ENCODE measurements at regions not wholly inside any gene's neighbourhood (a gene's known extent, or its start where the extent isn't known, plus 50 kb on each side); places are given as distances from the start of the nearest gene placed in this dataset.
"Not testable (repeated sequence)": the region's sequence is repeated elsewhere in the genome, so short reads cannot be mapped to it uniquely, and the experiment has no call there.

GRCh38 chr17:31717251-31717650 lies 141.8 kb downstream of the COPRS start:
- H3K9me3 Mint-ChIP-seq; DNase-seq; H3K27ac Mint-ChIP-seq; H3K36me3 Mint-ChIP-seq; H3K27me3 Mint-ChIP-seq (ENCODE audit: low read depth in 3 of 3); H3K4me1 Mint-ChIP-seq; H3K4me3 Mint-ChIP-seq: not testable (repeated sequence)

- no peak for DNase-seq
These were observed 143.6 kb downstream of the COPRS start for GRCh38 chr17:31715446-31715845.

GRCh38 chr17:31704483-31704882 lies 154.6 kb downstream of the COPRS start:
- no peak for DNase-seq
- no peak overlapping the region for H3K4me3 Mint-ChIP-seq
- H3K4me1 Mint-ChIP-seq, result no peaks in the 10 kb centered on the region
- H3K27me3 Mint-ChIP-seq (ENCODE audit: low read depth in 3 of 3), result peaks cover 0 to 11% (median 9%) of the 10 kb centered on the region in 3 donors
- H3K36me3 Mint-ChIP-seq, result no peaks in the 10 kb centered on the region
- H3K27ac Mint-ChIP-seq, result no peak overlapping the region
- peaks cover 0 to 3% (median 0%) of the 10 kb centered on the region in 6 donors for H3K9me3 Mint-ChIP-seq

More at GRCh38 chr17:31715446-31715845, 143.6 kb downstream of the COPRS start:
- H3K36me3 Mint-ChIP-seq, result no peaks in the 10 kb centered on the region
- peaks cover 0 to 3% of the 10 kb centered on the region in 2 donors for H3K4me1 Mint-ChIP-seq
- H3K27ac Mint-ChIP-seq, result peak overlapping the region in 2 of 6 donors; percentile 19 to 86
- H3K27me3 Mint-ChIP-seq (ENCODE audit: low read depth in 3 of 3), result no peaks in the 10 kb centered on the region
- H3K4me3 Mint-ChIP-seq, result peak overlapping the region in 1 of 5 donors; percentile 67
- H3K9me3 Mint-ChIP-seq, result no peaks in the 10 kb centered on the region

- no peak overlapping the region for H3K4me3 Mint-ChIP-seq
- no peaks in the 10 kb centered on the region for H3K36me3 Mint-ChIP-seq
- peaks cover 2 to 11% (median 4%) of the 10 kb centered on the region in 3 donors for H3K27me3 Mint-ChIP-seq (ENCODE audit: low read depth in 3 of 3)
- DNase-seq, result no peak
- no peaks in the 10 kb centered on the region for H3K4me1 Mint-ChIP-seq
- no peak overlapping the region for H3K27ac Mint-ChIP-seq
- peaks cover 0 to 3% (median 0%) of the 10 kb centered on the region in 6 donors for H3K9me3 Mint-ChIP-seq
These were observed 157.0 kb downstream of the COPRS start for GRCh38 chr17:31702041-31702440.

GRCh38 chr17:31700973-31701372 lies 158.1 kb downstream of the COPRS start:
- peaks cover 2 to 9% (median 4%) of the 10 kb centered on the region in 3 donors for H3K27me3 Mint-ChIP-seq (ENCODE audit: low read depth in 3 of 3)
- H3K9me3 Mint-ChIP-seq, result peaks cover 0 to 3% (median 0%) of the 10 kb centered on the region in 6 donors
- no peaks in the 10 kb centered on the region for H3K36me3 Mint-ChIP-seq
- no peak for DNase-seq
- no peaks in the 10 kb centered on the region for H3K4me1 Mint-ChIP-seq
- no peak overlapping the region for H3K27ac Mint-ChIP-seq
- no peak overlapping the region for H3K4me3 Mint-ChIP-seq

GRCh38 chr17:31699886-31700285 lies 159.2 kb downstream of the COPRS start:
- H3K9me3 Mint-ChIP-seq, result peaks cover 0 to 3% (median 0%) of the 10 kb centered on the region in 6 donors
- no peak overlapping the region for H3K27ac Mint-ChIP-seq
- no peak for DNase-seq
- no peaks in the 10 kb centered on the region for H3K36me3 Mint-ChIP-seq
- H3K27me3 Mint-ChIP-seq (ENCODE audit: low read depth in 3 of 3), result peaks cover 2 to 9% (median 6%) of the 10 kb centered on the region in 3 donors
- H3K4me1 Mint-ChIP-seq, result no peaks in the 10 kb centered on the region
- no peak overlapping the region for H3K4me3 Mint-ChIP-seq

- peaks cover 2 to 9% (median 6%) of the 10 kb centered on the region in 3 donors for H3K27me3 Mint-ChIP-seq (ENCODE audit: low read depth in 3 of 3)
These were observed 159.8 kb downstream of the COPRS start for GRCh38 chr17:31699281-31699680.

GRCh38 chr17:31698751-31699150 lies 160.3 kb downstream of the COPRS start:
- Mint-ChIP-seq H3K4me3 (no peak overlapping the region), H3K27me3 (ENCODE audit: low read depth in 3 of 3) (peaks cover 2 to 9% (median 6%) of the 10 kb centered on the region in 3 donors), H3K9me3 (peaks cover 0 to 3% (median 0%) of the 10 kb centered on the region in 6 donors), H3K4me1 (no peaks in the 10 kb centered on the region), H3K36me3 (no peaks in the 10 kb centered on the region), H3K27ac (no peak overlapping the region)
- no peak for DNase-seq

More at GRCh38 chr17:31699281-31699680, 159.8 kb downstream of the COPRS start:
- Mint-ChIP-seq H3K4me1 (no peaks in the 10 kb centered on the region), H3K36me3 (no peaks in the 10 kb centered on the region), H3K4me3 (no peak overlapping the region), H3K9me3 (peaks cover 0 to 3% (median 0%) of the 10 kb centered on the region in 6 donors), H3K27ac (no peak overlapping the region)
- no peak for DNase-seq

GRCh38 chr17:31697838-31698237 lies 161.2 kb downstream of the COPRS start:
- no peak overlapping the region for H3K4me3 Mint-ChIP-seq
- H3K9me3 Mint-ChIP-seq, result no peaks in the 10 kb centered on the region
- H3K27ac Mint-ChIP-seq, result peak overlapping the region in 1 of 6 donors; percentile 13
- H3K27me3 Mint-ChIP-seq (ENCODE audit: low read depth in 3 of 3), result peaks cover 2 to 6% (median 2%) of the 10 kb centered on the region in 3 donors
- no peaks in the 10 kb centered on the region for H3K36me3 Mint-ChIP-seq
- no peak for DNase-seq
- no peaks in the 10 kb centered on the region for H3K4me1 Mint-ChIP-seq

GRCh38 chr17:31696703-31697325 lies 162.2 kb downstream of the COPRS start:
- no peak overlapping the region for H3K4me3 Mint-ChIP-seq
- no peaks in the 10 kb centered on the region for H3K36me3 Mint-ChIP-seq
- no peak for DNase-seq
- no peak overlapping the region for H3K27ac Mint-ChIP-seq
- H3K27me3 Mint-ChIP-seq (ENCODE audit: low read depth in 3 of 3), result peaks cover 2 to 6% (median 2%) of the 10 kb centered on the region in 3 donors
- H3K4me1 Mint-ChIP-seq, result no peaks in the 10 kb centered on the region
- no peaks in the 10 kb centered on the region for H3K9me3 Mint-ChIP-seq

- H3K36me3 Mint-ChIP-seq, result no peaks in the 10 kb centered on the region
- H3K9me3 Mint-ChIP-seq, result no peaks in the 10 kb centered on the region
- H3K27me3 Mint-ChIP-seq (ENCODE audit: low read depth in 3 of 3), result peaks cover 2 to 5% (median 2%) of the 10 kb centered on the region in 3 donors
- no peaks in the 10 kb centered on the region for H3K4me1 Mint-ChIP-seq
- DNase-seq, result no peak
- no peak overlapping the region for H3K4me3 Mint-ChIP-seq
- H3K27ac Mint-ChIP-seq, result no peak overlapping the region
These were observed 162.9 kb downstream of the COPRS start for GRCh38 chr17:31696184-31696602.

- H3K27me3 Mint-ChIP-seq (ENCODE audit: low read depth in 3 of 3), result peaks cover 2 to 4% (median 2%) of the 10 kb centered on the region in 3 donors
- H3K4me1 Mint-ChIP-seq, result no peaks in the 10 kb centered on the region
- H3K4me3 Mint-ChIP-seq, result no peak overlapping the region
- no peaks in the 10 kb centered on the region for H3K9me3 Mint-ChIP-seq
- no peak for DNase-seq
- no peaks in the 10 kb centered on the region for H3K36me3 Mint-ChIP-seq
- no peak overlapping the region for H3K27ac Mint-ChIP-seq
These were observed 163.5 kb downstream of the COPRS start for GRCh38 chr17:31695456-31696090.

GRCh38 chr17:31693433-31694220 lies 165.4 kb downstream of the COPRS start:
- peaks cover 0 to 6% (median 2%) of the 10 kb centered on the region in 3 donors for H3K27me3 Mint-ChIP-seq (ENCODE audit: low read depth in 3 of 3)
- H3K9me3 Mint-ChIP-seq, result no peaks in the 10 kb centered on the region
- H3K4me1 Mint-ChIP-seq, result no peaks in the 10 kb centered on the region

GRCh38 chr17:31692632-31693031 lies 166.4 kb downstream of the COPRS start:
- Mint-ChIP-seq H3K27ac (no peak overlapping the region), H3K9me3 (no peaks in the 10 kb centered on the region), H3K27me3 (ENCODE audit: low read depth in 3 of 3) (peaks cover 0 to 6% (median 0%) of the 10 kb centered on the region in 3 donors), H3K4me1 (no peaks in the 10 kb centered on the region), H3K4me3 (no peak overlapping the region), H3K36me3 (no peaks in the 10 kb centered on the region)
- no peak for DNase-seq

More at GRCh38 chr17:31693433-31694220, 165.4 kb downstream of the COPRS start:
- Mint-ChIP-seq H3K36me3 (no peaks in the 10 kb centered on the region), H3K27ac (no peak overlapping the region), H3K4me3 (no peak overlapping the region)
- DNase-seq, result no peak
